ENCODE measurements at regions not wholly inside any gene's neighbourhood (a gene's known extent, or its start where the extent isn't known, plus 50 kb on each side); places are given as distances from the start of the nearest gene placed in this dataset.

DNA sequence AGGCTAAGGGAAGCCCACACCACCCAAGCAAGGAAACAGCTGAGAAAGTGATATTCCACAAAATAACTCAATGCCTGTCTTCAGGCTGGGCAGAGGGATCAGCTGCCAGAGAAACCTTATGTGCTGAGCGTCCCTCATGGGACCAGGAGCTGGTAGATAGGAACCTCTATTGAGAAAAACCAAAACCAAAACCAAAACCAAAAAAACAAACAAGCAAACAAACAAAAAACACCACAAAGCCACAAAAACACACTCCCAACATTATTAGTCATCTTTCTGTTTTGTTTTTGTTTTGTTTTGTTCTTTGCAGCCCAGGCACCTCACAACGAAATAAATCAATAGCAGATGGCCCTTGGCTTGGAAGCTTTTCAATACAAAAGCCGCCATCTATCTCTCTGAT lies 760.8 kb upstream of the CELF2 start:
- no peak overlapping the region for H3K4me3 ChIP-seq
- H3K27me3 ChIP-seq: no peaks in the 10 kb centered on the region
- peaks cover 0 to 7% (median 0%) of the 10 kb centered on the region in 4 donors for H3K9me3 ChIP-seq
- DNase-seq: no peak
- intact Hi-C loops (cut with DNase I): no loop called here
- no peaks in the 10 kb centered on the region for H3K4me1 ChIP-seq
- WGBS, 2 donors: 62 to 80% methylated on average over 3 of the region's 3 CpGs
- no peak for TF ChIP-seq POLR2A (IDR thresholded peaks at IDR 0.05)
- TF ChIP-seq, protein P1, sequence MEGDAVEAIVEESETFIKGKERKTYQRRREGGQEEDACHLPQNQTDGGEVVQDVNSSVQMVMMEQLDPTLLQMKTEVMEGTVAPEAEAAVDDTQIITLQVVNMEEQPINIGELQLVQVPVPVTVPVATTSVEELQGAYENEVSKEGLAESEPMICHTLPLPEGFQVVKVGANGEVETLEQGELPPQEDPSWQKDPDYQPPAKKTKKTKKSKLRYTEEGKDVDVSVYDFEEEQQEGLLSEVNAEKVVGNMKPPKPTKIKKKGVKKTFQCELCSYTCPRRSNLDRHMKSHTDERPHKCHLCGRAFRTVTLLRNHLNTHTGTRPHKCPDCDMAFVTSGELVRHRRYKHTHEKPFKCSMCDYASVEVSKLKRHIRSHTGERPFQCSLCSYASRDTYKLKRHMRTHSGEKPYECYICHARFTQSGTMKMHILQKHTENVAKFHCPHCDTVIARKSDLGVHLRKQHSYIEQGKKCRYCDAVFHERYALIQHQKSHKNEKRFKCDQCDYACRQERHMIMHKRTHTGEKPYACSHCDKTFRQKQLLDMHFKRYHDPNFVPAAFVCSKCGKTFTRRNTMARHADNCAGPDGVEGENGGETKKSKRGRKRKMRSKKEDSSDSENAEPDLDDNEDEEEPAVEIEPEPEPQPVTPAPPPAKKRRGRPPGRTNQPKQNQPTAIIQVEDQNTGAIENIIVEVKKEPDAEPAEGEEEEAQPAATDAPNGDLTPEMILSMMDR (IDR thresholded peaks at IDR 0.05): no peak
- TF ChIP-seq POLR2AphosphoS5 (IDR thresholded peaks at IDR 0.05): no peak
- TF ChIP-seq EP300 (IDR thresholded peaks at IDR 0.05): no peak
- no peak overlapping the region for H3K27ac ChIP-seq
- no peaks in the 10 kb centered on the region for H3K36me3 ChIP-seq

DNA sequence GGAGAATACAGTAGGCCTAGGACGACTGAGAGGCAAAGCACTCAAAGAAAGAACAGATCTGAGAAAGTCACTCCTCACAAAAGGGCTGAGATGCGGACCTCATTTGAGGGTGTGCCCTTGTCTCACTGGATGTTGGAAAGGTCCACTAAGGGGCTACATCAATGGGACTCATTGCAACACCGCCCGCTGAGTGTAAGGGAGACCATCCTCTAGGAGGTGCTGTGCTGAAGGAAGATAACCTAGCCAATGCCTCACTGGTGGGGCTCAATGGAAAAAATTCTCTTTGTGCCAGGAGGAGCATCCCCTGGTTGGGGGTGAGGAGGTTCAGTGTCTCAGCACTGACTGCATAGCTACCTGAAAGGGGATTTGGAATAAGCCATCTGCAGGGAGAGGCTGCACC lies 758.7 kb upstream of the CELF2 start:
- WGBS, 2 donors: 94 to 95% methylated on average over 4 of the region's 4 CpGs
- no peak overlapping the region for H3K27ac ChIP-seq
- no peak for TF ChIP-seq POLR2A (IDR thresholded peaks at IDR 0.05)
- peaks cover 0 to 7% (median 0%) of the 10 kb centered on the region in 4 donors for H3K9me3 ChIP-seq
- DNase-seq: no peak
- intact Hi-C loops (cut with DNase I): no loop called here
- H3K4me1 ChIP-seq: no peaks in the 10 kb centered on the region
- H3K27me3 ChIP-seq: no peaks in the 10 kb centered on the region
- no peaks in the 10 kb centered on the region for H3K36me3 ChIP-seq
- H3K4me3 ChIP-seq: no peak overlapping the region

DNA sequence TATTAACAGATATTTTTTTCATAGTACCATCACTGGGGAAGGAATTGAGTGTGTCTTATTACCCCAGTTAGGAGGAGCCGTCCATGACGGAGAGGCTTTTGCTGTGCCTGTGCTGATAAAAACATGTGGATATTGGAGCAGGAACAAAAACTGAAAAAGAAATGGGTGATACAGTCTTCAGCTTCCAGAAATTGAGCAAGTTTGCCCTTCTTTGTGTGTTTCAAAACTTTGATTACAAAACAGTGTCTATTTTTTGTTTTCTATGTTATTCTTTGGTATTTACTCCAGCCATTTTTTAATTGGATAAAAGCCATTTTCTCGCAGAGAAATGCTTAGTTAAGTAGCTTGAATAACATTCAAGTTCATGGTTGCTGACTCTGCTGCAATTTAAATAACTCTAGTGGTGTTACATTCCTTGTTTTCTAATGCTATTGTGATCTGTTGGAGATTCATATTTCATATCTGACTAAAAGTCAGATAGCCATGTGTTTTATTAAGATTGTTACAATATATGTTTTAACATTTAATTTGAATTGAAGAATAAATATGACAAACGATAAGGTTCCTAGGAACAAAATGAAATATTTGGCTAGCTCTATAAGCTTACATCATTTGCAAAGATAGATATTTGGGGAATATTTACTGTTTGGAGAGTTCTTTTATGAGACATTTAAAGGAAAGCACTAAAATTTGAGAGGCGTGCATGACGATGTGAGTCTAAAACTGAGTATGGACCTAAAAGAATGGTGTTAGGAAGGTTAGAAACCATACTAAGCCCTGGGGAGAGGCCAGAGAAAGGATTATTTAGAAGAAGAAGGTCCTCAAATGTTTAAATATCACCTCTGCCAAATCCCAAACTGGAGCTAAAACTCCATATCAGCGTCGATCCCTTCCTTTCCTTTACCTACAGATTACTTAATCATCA lies 747.3 kb upstream of the CELF2 start:
- Histone ChIP-seq H3K4me1 (peaks cover 0 to 4% (median 2%) of the 10 kb centered on the region in 4 donors), H3K27me3 (no peaks in the 10 kb centered on the region), H3K4me3 (no peak overlapping the region), H3K9me3 (no peaks in the 10 kb centered on the region), H3K36me3 (no peaks in the 10 kb centered on the region), H3K27ac (no peak overlapping the region)
- 74 to 79% methylated on average over 8 of the region's 8 CpGs for WGBS, 2 donors
- intact Hi-C loops (cut with DNase I): no loop called here
- DNase-seq: no peak
- TF ChIP-seq POLR2AphosphoS5 (IDR thresholded peaks at IDR 0.05) (no peak), POLR2A (IDR thresholded peaks at IDR 0.05) (no peak), EP300 (IDR thresholded peaks at IDR 0.05) (no peak)
- TF ChIP-seq, protein P1 (IDR thresholded peaks at IDR 0.05): no peak

DNA sequence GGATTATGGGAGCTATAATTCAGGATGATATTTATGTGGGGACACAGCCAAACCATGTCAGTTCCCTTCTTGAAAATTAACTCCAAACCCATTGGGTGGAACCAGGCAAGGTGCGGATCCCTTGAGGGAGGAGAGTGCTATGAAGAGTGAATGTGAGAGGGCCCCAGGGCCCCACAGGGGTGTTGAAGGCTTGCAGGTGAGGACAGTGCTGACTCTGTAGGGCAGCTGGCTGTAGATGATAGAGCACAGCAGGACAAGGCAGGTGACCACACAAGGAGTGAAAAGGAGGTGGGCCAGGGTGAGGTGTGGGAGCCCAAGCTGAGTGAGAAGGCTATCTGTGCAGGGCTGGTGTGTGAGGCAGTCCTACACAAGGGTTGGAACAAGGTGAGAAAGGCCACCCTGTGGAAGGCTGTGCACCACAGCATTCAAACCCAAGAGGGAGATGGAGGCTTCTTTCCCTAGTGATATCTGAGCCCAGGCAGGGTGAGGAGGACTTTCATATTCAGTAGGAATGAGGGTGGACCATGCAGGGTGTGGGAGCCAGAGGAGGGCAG lies 746.0 kb upstream of the CELF2 start:
- no peaks in the 10 kb centered on the region for H3K27me3 ChIP-seq
- WGBS, 2 donors: 95 to 97% methylated on average over 1 of the region's 1 CpG
- TF ChIP-seq POLR2A (IDR thresholded peaks at IDR 0.05): no peak
- H3K4me3 ChIP-seq: no peak overlapping the region
- DNase-seq: no peak
- no peaks in the 10 kb centered on the region for H3K36me3 ChIP-seq
- intact Hi-C loops (cut with DNase I): no loop called here
- H3K27ac ChIP-seq: no peak overlapping the region
- no peaks in the 10 kb centered on the region for H3K9me3 ChIP-seq
- H3K4me1 ChIP-seq: peaks cover 0 to 4% (median 2%) of the 10 kb centered on the region in 4 donors

DNA sequence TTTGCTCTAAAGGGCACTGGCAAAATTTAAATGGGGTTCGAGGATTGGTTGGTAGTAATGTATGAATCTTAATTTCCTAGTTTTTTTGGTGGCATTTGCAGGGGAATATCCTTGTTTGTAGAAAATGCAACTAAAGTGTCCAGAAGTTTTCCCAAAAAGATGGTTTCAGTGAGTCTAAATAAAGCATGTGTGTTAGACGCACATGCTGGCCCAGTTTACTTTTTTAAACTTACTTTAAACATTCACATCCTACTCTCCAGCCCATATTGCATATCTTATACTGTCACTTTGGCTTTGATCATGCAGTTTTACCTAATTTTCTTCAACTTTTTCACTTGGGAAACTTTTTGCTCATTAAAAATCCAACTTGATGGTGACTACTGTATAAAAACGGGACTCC lies 744.0 kb upstream of the CELF2 start:
- intact Hi-C loops (cut with DNase I): no loop called here
- Histone ChIP-seq H3K36me3 (no peaks in the 10 kb centered on the region), H3K27me3 (no peaks in the 10 kb centered on the region), H3K4me1 (peaks cover 0 to 4% (median 2%) of the 10 kb centered on the region in 4 donors), H3K27ac (no peak overlapping the region), H3K4me3 (no peak overlapping the region), H3K9me3 (no peaks in the 10 kb centered on the region)
- no peak for TF ChIP-seq POLR2A (IDR thresholded peaks at IDR 0.05)
- 61 to 62% methylated on average over 3 of the region's 3 CpGs for WGBS, 2 donors
- no peak for DNase-seq

DNA sequence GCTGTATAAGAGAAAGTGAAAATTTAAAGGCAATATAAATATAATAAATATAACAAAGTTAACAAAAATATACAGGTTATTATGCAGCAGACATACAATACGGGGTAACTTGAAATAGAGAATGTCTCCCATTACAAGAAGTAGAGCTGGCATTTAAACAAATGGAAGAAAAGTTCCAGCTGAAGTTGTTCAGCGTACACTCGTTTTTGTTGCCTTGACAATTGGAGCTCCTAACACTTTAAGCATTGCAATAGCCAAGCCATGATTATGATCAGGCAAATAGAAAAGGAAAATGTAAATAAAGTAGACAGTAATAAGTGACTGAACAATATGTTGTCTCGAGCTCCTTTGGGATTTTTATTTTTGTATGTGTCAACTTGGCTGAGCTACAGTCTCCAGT lies 737.8 kb upstream of the CELF2 start:
- no peak for DNase-seq
- no peaks in the 10 kb centered on the region for H3K4me1 ChIP-seq
- H3K9me3 ChIP-seq: no peaks in the 10 kb centered on the region
- no peaks in the 10 kb centered on the region for H3K27me3 ChIP-seq
- intact Hi-C loops (cut with DNase I): no loop called here
- no peak for TF ChIP-seq POLR2A (IDR thresholded peaks at IDR 0.05)
- TF ChIP-seq EP300 (IDR thresholded peaks at IDR 0.05): no peak
- no peak for TF ChIP-seq POLR2AphosphoS5 (IDR thresholded peaks at IDR 0.05)
- TF ChIP-seq, protein P1 (IDR thresholded peaks at IDR 0.05): no peak
- H3K36me3 ChIP-seq: no peaks in the 10 kb centered on the region
- no peak overlapping the region for H3K27ac ChIP-seq
- H3K4me3 ChIP-seq: no peak overlapping the region
- WGBS, 2 donors: 49 to 69% methylated on average over 4 of the region's 4 CpGs
